Sigmoid colon (tissue), 4 donors: ENCODE measurements at regions not wholly inside any gene's neighbourhood (a gene's known extent, or its start where the extent isn't known, plus 50 kb on each side); places are given as distances from the start of the nearest gene placed in this dataset.

ENCODE experiments used
- CTCF ChIP-seq, 4 experiments: fragments of 450-650 bp in 3 of 4; fragments of 200-600 bp in 1 of 4; IDR thresholded peaks; one replicate each; pipeline ENCODE4 v1.5.1; 2016 to 2019; ENCODE audit warnings: antibody characterized with exemption in 4 of 4, mild to moderate bottlenecking in 3 of 4, moderate library complexity in 2 of 4
- EP300 ChIP-seq, 4 donors: sonication (generic); formaldehyde crosslinking; IDR thresholded peaks; one replicate each; pipeline ENCODE4 v1.6.1; 2017; ENCODE audit warnings: antibody characterized with exemption in 4 of 4
- POLR2A ChIP-seq, 2 donors: fragments of 450-650 bp; IDR thresholded peaks; one replicate each; pipeline ENCODE4 v1.6.1; 2016; ENCODE audit warnings: antibody characterized with exemption in 2 of 2, mild to moderate bottlenecking in 2 of 2, moderate library complexity in 2 of 2
- POLR2AphosphoS5 ChIP-seq, 4 donors: sonication (generic); formaldehyde crosslinking; IDR thresholded peaks; one replicate each; pipeline ENCODE4 v1.6.1; 2017; ENCODE audit warnings: antibody characterized with exemption in 4 of 4

DNA sequence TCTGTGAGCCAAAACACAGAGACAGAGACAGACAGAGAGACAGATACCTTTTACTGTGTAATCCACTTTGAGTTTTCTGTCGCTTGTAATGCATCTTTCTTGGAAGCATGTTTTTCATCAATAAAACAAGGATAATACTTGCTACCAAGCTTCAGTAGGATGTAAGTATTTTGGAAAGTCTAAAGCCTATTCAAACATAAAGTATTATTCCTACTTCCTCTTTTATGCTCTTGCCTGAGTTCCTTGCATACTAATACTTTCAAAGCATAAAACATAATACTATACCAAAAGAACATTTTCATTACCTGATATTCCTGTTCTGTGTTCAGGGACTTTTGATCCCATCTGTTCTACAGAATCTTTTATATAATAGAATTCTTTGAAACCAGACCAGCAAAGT, 64.5 kb upstream of the SLC30A5 start:
- TF ChIP-seq CTCF (IDR thresholded peaks at IDR 0.05), result no peak
- no peak for TF ChIP-seq POLR2A (IDR thresholded peaks at IDR 0.05)
- TF ChIP-seq EP300 (IDR thresholded peaks at IDR 0.05), result no peak
- no peak for TF ChIP-seq POLR2AphosphoS5 (IDR thresholded peaks at IDR 0.05)
